Kasumi-1 (cell line): ENCODE measurements at regions not wholly inside any gene's neighbourhood (a gene's known extent, or its start where the extent isn't known, plus 50 kb on each side); places are given as distances from the start of the nearest gene placed in this dataset.
A peak's percentile ranks its signal among the peaks of the same experiment; 100 is the strongest.
"Not testable (repeated sequence)": the region's sequence is repeated elsewhere in the genome, so short reads cannot be mapped to it uniquely, and the experiment has no call there.

Experiments used
- DNase-seq, 2 experiments: peaks; one replicate each; lab custom pipeline; 2025; lab: John Stamatoyannopoulos, UW

DNA sequence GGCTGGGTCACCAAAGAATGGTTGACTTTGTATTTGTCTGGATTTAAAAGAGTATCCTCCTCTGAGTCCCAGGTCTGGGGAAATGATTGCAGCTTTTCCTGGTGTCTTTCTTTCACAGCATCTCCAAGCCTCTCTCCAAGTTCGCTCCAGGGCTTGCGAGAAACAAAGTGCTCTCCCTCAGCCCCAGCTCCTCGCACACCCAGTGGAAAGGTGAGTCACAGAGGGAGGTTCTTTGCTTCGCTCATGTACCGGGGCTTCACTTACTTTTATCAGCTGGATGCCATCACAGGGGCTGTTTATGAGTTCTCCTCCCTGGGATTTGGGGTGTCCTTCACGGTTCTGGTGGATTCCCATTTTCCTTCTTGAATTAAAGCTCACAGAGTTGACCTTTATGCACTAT is 252.2 kb upstream of the PLPP4 start:
- DNase-seq = no peak

DNA sequence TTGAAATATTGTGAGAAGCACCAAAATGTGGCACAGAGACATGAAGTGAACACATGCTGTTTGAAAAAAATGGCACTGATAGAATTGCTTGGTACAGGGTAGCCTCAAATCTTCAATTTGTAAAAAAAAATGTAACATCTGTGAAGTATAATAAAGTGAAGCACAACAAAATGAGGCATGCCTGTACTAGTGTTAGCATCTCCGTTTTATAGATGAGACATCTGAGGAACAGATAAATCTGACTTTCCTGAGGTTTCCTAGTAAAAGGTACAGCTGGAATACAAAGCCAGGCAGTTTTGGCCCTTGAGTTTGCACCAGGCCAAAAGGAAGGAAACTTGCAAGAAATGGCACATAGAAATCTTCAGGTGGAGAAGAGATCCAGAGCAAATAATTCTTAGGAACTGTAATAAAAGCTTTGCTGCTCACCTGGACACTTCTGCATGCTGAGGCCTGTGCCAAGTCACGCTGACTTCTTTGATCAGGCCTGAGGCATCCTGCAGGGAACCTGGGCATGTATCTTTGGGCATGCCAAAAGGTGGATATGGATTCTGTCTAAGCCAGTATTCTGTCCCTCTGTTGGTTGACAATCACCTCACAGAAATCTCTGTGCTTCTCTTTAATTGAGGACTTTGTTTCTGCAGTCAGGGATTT is 251.5 kb upstream of the PLPP4 start:
- DNase-seq = no peak

DNA sequence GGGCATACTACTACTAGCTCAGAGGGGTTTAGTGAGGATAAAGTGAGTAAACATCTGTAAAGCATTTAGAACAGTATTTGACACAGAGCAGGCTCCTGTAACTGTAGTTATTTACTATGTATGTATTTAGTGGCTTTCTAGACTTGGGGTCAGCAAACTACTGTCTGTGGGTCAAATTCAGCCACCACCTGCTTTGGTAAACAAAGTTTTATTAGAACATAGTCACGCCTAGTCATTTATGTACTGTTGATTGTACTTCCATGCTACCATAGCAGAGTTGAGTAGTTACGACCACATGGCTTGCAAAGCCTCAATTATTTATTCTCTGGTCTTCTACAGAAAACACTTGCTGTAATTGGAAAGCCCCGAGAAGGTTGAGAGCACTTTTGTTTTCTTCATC is 248.5 kb upstream of the PLPP4 start:
- DNase-seq = no peak

DNA sequence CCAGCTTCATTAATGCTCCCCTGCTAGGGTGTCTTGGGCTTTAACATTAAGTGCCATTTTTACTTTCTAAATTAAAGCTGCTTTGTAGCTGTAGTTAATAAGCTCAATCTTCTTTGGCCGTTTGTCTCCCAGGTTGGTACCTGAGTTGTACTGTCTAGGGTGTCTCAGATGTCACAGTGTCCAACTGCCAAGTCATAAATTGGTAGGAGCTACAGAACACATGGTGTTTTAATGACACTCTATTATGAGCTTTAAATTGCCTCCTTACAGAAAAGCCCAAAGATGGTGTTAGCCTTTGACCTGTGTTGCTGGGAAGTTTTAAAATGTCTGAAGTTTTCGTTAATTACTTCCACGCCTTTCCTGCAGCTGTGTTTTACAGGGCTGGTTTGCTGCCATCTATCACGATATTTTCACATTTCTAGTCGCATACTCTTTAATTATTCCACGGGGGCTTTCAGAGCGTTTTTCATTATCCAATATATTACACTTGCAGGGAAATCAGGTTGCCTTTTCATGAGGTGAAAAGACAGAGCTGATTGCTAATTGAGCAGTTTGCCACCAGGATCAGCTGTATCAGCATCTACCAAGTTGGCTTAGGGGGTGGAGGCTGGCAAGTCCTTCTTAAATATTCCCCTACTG is 247.8 kb upstream of the PLPP4 start:
- DNase-seq = no peak

DNA sequence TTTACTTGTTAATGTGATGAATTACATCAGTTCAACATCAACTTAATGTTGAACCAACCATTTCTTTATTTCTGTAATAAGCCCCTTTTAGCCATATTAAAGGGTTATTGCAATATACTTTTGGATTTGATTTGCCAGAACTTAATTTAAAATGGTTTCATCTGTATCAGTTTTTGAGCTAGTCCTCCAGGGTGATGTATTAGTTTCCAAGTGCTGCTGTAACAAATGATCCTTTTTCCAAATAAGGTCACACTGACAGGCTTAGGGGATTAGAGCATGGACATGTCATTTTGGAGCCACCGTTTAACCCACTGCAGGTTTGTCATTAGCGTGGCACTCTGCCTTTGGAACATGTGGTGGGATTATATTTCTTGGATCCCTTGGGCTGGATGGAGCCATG is 244.8 kb upstream of the PLPP4 start:
- DNase-seq = no peak

DNA sequence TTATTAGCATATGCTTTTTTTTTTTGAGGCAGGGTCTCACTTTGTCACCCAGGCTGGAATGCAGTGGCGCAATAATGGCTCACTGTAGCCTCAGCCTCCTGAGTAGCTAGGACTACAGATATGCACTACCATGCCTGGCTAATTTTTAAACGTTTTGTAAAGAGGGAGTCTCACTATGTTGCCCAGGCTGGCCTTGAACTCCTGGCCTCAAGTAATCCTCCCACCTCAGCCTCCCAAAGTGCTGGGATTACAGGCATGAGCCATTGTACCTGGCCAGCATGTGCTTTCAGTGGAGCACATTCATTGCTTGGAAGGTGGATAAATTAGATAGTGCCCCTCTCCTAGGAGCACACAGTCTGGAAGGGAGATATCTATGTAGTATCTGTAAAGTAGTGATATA is 243.7 kb upstream of the PLPP4 start:
- DNase-seq = not testable (repeated sequence)

DNA sequence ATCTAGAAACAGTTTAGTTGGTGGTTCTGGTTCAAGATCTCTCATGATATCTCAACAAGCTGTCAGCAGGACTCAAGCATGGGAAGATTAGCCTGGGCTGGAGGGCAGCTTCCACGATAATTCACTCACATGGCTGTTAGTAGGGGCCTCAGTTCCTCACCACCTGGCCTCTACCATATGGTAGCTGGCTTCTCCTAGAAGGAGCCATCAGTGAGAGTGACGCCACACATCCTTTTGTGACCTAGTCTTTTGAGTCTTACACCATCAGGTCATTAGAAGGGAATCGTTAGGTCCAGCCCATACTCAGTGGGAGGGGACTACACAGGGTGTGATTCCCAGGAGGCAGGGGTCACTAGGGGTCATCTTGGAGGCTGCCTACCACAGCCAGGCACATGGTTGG is 239.3 kb upstream of the PLPP4 start:
- DNase-seq = no peak

DNA sequence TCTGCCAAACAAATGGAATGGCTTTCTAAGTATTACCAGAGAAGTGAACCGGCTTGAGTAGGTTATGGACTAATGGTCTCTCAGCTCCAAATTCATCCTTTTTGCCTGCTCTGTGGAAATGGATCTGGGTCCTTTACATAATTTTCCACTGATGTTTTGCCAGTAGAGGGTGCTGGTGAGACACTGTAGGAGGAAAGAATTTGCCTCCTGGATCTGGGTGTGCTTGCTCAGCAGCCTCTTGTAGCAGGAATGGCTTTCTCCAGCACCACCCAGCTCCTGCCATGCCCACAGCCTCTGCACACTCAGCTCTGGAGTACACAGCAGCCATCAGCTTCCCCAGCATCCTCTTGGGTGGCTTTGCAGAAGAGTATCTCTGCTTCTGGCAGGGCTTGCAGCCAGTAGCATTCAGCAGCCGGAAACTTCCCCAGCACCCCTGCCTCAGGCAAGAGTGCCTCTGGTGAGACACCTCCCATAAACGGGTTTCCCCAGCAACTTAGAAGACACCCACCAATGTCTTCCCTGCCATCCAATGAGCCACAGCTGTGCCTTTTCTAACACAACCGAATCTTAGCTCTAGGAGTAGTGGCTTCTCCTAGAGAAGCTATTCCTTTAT is 235.0 kb upstream of the PLPP4 start:
- peak; percentile 70 to 88 for DNase-seq

DNA sequence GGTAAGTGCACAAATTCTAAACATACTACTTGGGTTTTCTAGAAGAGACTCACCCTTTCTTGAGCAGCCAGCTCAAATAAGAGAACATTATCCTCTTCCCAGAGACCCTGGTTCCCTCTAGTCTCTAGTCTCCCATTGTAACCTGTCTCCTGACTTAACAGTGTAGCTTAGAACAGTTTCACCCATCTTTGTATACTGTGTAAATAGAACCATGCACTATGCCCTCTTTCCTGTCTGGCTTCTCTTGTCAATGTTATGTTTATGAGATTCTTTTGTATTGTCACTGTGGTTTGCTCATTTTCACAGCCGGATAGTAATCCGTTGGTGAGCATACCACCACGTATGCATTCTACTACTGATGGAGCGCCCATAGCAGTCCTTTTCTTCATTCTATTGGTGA is 227.4 kb upstream of the PLPP4 start:
- no peak for DNase-seq

DNA sequence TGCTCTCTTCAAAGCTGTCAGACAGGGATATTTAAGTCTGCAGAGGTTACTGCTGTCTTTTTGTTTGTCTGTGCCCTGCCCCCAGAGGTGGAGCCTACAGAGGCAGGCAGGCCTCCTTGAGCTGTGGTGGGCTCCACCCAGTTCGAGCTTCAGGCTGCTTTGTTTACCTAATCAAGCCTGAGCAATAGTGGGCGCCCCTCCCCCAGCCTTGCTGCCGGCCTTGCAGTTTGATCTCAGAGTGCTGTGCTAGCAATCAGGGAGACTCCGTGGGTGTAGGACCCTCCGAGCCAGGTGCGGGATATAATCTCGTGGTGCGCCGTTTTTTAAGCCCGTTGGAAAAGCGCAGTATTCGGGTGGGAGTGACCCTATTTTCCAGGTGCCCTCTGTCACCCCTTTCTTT is 217.3 kb upstream of the PLPP4 start:
- DNase-seq = not testable (repeated sequence)

DNA sequence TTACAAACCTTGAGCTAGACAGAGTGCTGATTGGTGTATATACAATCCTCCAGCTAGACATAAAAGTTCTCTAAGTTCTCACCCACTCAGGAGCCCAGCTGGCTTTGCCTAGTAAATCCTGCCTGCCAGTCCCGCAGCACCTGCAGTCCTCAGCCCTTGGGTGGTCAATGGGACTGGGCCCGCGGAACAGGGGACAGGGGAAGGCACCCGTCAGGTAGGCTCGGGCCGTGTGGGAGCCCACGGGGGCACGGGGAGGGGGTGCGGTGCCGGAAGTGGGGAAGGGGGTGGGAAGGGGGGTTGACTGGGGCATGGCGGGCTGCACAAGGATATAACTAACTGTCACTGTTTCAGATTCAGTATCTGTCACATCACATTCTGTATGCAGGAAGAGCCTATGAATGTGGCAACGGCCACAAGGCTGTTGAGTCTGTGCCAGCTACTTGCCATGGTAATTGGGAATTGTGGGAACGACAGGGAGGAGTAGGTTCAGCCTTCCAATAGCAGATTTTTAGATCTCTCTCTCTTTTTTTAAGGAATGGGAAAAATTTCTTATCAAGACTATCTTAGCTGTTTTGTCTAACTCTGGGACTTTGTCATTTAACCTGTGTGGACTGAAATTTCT is 205.1 kb upstream of the PLPP4 start:
- no peak for DNase-seq

DNA sequence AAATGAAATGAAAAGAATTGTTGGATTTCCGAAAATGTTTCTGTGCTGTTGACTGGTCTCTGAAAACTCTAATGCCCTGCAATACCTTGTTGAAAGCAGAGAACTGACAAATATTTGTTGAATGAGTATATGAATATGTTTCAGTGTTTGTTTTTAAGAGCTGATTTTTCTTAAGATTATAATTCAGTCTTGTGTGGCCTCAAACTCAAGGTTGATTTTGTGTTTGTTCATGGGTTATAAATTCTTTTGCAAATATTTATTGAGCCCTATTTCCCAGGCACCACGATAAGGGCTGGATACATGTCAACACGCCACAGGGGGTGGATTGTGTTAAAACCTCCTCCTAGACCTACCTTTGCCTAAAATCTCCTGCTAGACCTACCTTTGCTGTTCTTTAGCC is 203.9 kb upstream of the PLPP4 start:
- no peak for DNase-seq

DNA sequence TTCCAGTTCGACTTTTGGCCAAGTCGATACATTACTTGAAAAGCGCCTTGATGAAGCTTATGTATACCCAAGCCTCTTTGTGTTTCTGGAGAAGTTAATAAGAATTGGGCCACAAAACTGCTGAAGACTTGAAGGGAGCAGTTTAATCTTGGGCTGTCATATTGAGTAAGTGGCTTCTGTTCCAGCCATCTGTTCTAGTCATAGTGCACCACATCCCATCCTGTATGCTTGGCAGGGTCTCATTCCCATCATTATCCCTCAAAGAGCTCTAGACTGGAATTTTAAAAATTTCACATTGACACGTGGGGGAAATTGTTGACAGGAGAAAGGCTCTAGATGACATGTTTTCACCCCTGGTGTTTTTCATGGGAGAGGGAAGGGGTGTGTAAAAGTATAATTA is 196.6 kb upstream of the PLPP4 start:
- no peak for DNase-seq

DNA sequence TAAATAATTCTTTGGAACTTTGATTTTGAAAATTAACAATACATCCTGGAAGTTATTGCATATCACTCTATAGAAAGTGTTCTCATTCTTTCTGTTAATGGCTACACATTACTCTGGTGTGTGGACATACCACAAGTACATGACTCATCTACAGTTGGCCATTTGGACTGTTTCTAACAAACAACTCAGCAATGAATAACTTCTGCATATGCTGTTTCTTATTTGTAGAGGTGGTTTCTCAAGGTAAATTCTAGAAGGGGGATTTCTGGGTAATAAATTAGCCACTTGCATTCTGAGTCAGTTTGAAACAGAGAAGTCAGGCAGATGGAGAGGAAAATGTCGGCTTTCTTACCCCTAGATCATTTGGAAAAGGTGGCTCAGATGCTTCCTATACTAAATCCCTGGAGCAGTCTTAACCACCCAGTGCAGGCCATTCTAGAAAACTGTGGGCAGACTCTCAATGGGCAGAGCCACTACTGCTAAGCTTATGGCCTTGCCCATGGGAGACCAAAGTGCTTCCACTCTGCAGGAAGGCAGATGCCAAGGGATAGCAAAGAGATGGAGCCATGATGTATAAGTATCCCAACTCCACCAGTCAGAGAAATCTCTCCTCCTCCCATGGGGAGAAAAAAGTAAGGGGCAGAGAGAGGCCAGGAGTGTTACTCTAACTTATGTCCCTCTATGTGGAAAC is 194.0 kb upstream of the PLPP4 start:
- no peak for DNase-seq

DNA sequence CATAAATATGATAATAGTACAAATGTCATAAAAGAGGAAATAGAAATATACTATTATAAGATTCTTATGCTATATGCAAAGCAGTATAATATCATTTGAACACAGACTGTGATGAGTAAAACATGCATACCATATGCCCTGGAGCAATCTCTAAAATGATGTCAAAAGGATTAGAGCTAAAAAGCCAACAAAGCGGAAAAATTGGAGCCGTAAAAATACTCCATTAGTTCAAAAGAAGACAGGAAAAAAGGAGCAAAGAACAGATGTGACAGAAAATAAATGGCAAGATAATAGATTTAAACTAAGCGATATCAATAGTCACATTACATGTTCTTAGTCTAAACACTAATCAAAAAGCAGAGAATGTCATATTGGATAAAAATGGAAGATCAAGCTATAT is 191.0 kb upstream of the PLPP4 start:
- DNase-seq = no peak

DNA sequence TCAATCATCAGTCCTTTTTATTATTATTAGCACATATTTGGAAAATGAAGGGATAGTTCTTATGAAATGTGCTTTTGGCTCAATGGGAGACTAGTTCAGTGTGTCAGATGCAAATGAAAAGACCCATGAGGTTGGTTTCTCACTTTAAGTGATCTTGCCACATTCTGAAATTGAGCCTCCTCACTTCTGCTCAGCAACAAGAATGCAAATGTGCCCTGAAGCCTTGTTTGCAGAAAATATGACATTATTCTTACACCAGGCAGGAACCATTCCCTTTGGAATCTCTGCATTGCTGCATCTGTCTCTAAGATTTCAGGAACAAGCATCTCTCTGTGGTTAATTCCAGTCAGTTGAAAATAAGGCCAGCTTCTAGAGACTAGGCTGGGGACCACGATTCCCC is 186.1 kb upstream of the PLPP4 start:
- no peak for DNase-seq

DNA sequence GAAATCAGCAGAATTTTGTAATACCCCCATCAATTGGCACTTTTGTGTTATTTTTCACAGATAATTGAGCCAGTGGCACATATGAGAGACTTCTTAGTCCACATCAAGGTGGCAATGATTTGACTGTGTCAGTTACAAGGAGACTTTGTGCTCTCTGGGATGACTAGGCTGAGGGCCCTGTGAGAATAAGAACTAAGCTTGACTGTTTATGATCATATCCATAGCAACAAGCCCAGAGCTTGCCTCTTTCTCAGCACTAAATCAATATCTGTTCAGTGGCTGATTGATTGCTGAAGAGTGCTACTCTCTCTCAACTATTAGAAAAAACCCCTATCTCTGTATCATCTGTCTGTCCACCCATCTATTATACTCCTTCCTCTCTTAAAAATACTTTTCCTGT is 185.3 kb upstream of the PLPP4 start:
- no peak for DNase-seq

DNA sequence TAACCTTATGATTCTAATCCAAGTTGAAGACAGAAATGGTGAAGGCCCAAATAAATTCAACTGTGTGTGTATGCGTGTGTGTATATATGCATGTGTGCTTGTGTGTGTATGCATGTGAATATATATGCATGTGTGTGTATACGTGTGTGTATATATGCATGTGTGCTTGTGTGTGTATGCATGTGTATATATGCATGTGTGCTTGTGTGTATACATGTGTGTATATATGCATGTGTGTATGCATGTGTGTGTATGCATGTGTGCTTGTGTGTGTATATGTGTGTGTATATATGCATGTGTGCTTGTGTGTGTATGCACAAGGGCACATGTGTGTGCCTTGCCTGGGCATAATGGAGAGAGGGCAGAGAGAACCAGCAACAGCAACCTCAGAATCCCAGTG is 184.7 kb upstream of the PLPP4 start:
- DNase-seq = no peak

DNA sequence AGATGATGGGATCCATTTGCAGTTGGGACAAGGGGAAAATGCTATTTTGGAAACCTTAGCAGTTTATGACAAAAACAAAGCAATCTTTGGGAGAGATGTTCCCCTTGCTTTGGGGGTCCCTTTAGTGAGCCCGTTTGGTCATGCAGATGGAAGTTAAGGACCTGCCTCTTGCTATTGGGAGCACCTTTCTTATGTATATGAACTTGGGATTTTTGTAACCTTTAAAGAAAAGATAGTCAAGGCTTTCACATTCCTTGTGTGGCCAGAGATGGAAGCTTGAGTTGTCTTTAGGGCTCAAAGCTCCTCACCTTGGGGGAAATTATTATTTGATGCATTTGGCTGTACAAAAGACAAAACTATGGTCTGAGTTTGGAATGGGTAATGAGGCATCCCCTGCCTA is 179.0 kb upstream of the PLPP4 start:
- no peak for DNase-seq

DNA sequence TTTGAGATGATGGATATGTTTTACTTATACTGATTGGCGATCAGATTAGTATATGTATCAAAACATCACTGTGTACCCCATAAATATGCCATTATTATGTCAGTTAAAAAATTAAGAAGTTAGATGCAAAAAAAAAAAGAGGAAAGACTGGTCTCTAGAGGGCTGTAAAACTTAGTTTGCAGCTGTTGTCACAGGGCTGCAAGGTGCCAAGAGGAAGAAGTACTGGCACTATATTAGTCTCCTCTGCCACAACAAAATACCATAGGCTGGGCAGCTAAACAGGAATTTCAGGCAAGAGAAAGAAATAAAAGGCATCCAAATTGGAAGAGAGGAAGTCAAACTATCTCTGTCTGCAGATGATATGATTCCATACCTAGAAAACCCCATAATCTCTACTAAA is 177.8 kb upstream of the PLPP4 start:
- DNase-seq = no peak

DNA sequence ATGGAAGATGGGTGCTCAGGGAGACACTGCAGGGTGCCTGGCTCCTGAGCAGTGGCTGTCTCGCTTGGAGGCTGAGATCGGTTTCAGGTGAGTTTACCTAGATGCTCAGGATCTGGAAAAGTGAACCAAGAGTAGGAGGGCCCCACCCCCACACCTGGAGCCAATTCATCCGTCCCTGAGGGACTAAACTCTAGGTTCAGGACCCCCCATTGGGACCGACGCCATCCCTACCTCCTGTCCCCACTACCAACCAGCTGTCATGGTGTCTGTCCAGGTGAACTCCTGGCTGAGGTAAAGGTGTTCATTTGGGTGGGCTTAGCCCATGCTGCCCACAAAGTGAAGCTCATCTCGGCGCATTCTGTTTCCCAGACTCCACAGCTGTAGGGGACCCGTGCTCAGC is 174.6 kb upstream of the PLPP4 start:
- DNase-seq = no peak

DNA sequence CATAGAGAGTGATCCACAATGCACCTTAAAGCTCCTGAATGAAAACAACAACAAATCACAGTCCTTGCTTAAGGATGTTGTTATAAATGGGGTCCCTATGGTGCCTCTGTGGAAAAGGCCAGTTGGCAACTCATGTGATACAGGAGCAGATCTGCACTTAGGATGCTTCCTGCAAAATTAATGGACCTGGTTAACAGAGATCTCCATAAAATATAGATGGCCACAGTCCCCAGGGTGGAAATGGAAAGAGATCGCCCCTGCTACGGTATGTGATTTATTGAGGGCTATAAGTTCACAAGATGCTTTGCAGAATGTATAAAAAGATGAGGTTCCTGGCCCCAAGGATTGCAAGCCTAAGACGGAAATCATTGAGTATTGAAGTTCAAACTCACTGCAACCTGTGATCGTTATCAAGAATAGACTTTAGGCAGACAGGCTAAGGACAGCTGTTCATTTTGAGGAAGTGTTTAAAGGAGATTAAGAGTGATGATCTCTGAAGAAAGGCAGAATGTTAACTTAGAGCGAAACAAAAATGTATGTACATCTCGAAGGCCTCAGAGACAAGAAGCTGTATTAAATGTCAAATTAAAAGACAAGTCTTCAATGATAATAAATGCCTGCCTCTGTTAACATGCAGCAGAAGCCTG is 174.1 kb upstream of the PLPP4 start:
- DNase-seq = no peak
